ENCODE measurements at regions not wholly inside any gene's neighbourhood (a gene's known extent, or its start where the extent isn't known, plus 50 kb on each side); places are given as distances from the start of the nearest gene placed in this dataset.

DNA sequence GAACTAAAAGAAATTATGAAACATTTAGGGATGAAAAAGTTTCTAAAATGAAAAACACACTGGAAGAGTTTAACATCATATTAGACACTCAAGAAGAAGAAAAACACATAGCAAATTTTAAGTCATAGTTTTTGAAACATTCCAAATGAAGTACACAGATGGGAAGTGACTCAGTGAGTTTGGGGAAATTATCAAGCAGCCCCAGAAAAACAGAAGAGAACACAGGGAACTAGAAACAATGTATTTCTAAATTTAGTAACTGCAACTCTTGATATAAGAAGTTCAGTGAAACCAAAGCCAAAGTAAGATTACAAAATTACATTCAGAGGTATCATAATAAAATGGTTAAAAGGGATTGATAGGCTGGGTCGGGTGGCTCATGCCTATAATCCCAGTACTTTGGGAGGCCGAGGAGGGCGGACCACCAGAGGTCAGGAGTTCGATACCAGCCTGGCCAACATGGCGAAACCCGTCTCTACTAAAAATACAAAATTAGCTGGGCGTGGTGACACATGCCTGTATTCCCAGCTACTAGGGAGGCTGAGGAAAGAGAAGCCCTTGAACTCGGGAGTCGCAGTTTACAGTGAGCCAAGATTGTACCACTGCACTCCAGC, 461.2 kb downstream of the KCTD8 start (continued):
- TF ChIP-seq, protein P1, sequence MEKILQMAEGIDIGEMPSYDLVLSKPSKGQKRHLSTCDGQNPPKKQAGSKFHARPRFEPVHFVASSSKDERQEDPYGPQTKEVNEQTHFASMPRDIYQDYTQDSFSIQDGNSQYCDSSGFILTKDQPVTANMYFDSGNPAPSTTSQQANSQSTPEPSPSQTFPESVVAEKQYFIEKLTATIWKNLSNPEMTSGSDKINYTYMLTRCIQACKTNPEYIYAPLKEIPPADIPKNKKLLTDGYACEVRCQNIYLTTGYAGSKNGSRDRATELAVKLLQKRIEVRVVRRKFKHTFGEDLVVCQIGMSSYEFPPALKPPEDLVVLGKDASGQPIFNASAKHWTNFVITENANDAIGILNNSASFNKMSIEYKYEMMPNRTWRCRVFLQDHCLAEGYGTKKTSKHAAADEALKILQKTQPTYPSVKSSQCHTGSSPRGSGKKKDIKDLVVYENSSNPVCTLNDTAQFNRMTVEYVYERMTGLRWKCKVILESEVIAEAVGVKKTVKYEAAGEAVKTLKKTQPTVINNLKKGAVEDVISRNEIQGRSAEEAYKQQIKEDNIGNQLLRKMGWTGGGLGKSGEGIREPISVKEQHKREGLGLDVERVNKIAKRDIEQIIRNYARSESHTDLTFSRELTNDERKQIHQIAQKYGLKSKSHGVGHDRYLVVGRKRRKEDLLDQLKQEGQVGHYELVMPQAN (conservative IDR thresholded peaks at IDR 0.05): no peak
- TF ChIP-seq ATF7 (IDR thresholded peaks at IDR 0.05; ENCODE audit: low read depth) (no peak), POLR2AphosphoS2 (IDR thresholded peaks at IDR 0.05; ENCODE audit: low read depth, low read length) (no peak), ZNF217 (IDR thresholded peaks at IDR 0.05) (no peak), MEF2A (IDR thresholded peaks at IDR 0.05; ENCODE audit: insufficient read depth, low read depth, low read length) (no peak), SIX5 (IDR thresholded peaks at IDR 0.05; ENCODE audit: low read depth, low read length, severe bottlenecking) (no peak), SP1 (IDR thresholded peaks at IDR 0.05; ENCODE audit: low read depth, low read length) (no peak), RELB (IDR thresholded peaks at IDR 0.05; ENCODE audit: low read depth) (no peak), RUNX3 (IDR thresholded peaks at IDR 0.05; ENCODE audit: low read length) (no peak), MTA2 (IDR thresholded peaks at IDR 0.05; ENCODE audit: low read depth) (no peak), BACH1 (IDR thresholded peaks at IDR 0.05; ENCODE audit: borderline replicate concordance) (no peak)

GRCh38 chr4:43990551-43990950, 458.1 kb downstream of the KCTD8 start:
- Histone ChIP-seq H3K9me3 (replicated peaks; ENCODE audit: control insufficient read depth, insufficient read depth, low read length) (no peaks in the 10 kb centered on the region), H3K27ac (ENCODE audit: control insufficient read depth, insufficient read depth) (no peak overlapping the region), H3K27me3 (replicated peaks in 1 of 2; ENCODE audit: control insufficient read depth in 2 of 2, insufficient read depth in 2 of 2, low read length in 1 of 2) (no peaks in the 10 kb centered on the region), H3K79me2 (ENCODE audit: control insufficient read depth, insufficient read depth, low read length) (no peaks in the 10 kb centered on the region), H2AFZ (ENCODE audit: control insufficient read depth, low read depth, low read length) (no peak overlapping the region), H3K36me3 (ENCODE audit: control insufficient read depth in 2 of 2, insufficient read depth in 2 of 2, low read length in 1 of 2) (no peaks in the 10 kb centered on the region), H3K4me2 (ENCODE audit: control insufficient read depth, insufficient read depth) (no peak overlapping the region), H3K4me3 (no peak overlapping the region), H3K9ac (ENCODE audit: control insufficient read depth, insufficient read depth, low read length) (no peak overlapping the region), H3K4me1 (ENCODE audit: control insufficient read depth, insufficient read depth, low read length) (no peaks in the 10 kb centered on the region), H4K20me1 (ENCODE audit: control insufficient read depth, insufficient read depth) (no peaks in the 10 kb centered on the region)
- ATAC-seq: no peak
- no peak for TF ChIP-seq EP300 (IDR thresholded peaks at IDR 0.05; ENCODE audit: borderline replicate concordance in 1 of 2, control insufficient read depth in 1 of 2, low read depth in 2 of 2, low read length in 2 of 2)
- TF ChIP-seq NRF1 (conservative IDR thresholded peaks at IDR 0.05; ENCODE audit: low read depth, low read length): no peak
- TF ChIP-seq EED (IDR thresholded peaks at IDR 0.05; ENCODE audit: low read depth): no peak
- ChIA-PET POLR2A (no interaction called here), RAD21 (ENCODE audit: unreplicated experiment) (no interaction called here), CTCF (no interaction called here), SMC1A (ENCODE audit: uncharacterized antibody, unreplicated experiment) (no interaction called here)
- FAIRE-seq: no peak
- DNase-seq (ENCODE audit: low read depth, low spot score): no peak
- intact Hi-C loops (cut with micrococcal nuclease; ENCODE audit: unreplicated experiment): no loop called here
- 22% methylated on average over 7 of the region's 7 CpGs for WGBS (ENCODE audit: insufficient coverage, insufficient replicate concordance, low lambda C conversion rate, missing lambda C conversion rate)
- in situ Hi-C loops (cut with MboI): no loop called here
- BruUV-seq (replicated peaks): no TSS peak

All from GM12878 (cell line).